ENCODE measurements at regions not wholly inside any gene's neighbourhood (a gene's known extent, or its start where the extent isn't known, plus 50 kb on each side); places are given as distances from the start of the nearest gene placed in this dataset.
"Not testable (repeated sequence)": the region's sequence is repeated elsewhere in the genome, so short reads cannot be mapped to it uniquely, and the experiment has no call there.

- FAIRE-seq: no peak
- no peak for DNase-seq (ENCODE audit: insufficient read length, low spot score)
These were observed 97.6 kb downstream of the RAMP3 start for GRCh38 chr7:45255187-45255586.

GRCh38 chr7:45256309-45256708 lies 98.7 kb downstream of the RAMP3 start:
- no peak for TF ChIP-seq POLR2A (IDR thresholded peaks at IDR 0.05; ENCODE audit: low read depth, low read length)
- no peak for FAIRE-seq
- DNase-seq (ENCODE audit: insufficient read length, low spot score): no peak

More at GRCh38 chr7:45255187-45255586, 97.6 kb downstream of the RAMP3 start:
- no peak for TF ChIP-seq POLR2A (IDR thresholded peaks at IDR 0.05; ENCODE audit: low read depth, low read length)

- TF ChIP-seq POLR2A (IDR thresholded peaks at IDR 0.05; ENCODE audit: low read depth, low read length): no peak
- FAIRE-seq (no peak), DNase-seq (ENCODE audit: insufficient read length, low spot score) (no peak)
These were observed 99.2 kb downstream of the RAMP3 start for GRCh38 chr7:45256775-45257174.

DNA sequence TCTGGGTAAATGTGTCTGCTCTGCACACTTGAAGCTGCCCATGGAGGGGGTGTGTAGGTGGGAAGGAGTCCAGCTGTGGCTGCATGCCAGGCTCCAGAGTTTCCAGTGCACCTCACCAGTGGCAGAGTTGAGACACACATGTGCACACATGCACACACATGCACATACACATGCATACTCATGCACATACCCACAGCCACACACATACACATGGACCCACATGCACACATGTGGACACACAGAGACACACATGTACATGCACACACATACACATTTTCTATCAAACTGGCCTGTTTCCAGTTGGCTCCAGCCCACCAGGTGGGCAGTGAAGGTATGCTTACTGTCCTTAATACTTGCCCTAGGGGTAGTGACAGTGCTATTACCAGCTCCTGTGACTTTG lies 99.7 kb downstream of the RAMP3 start:
- FAIRE-seq (no peak), DNase-seq (ENCODE audit: insufficient read length, low spot score) (no peak)
- no peak for TF ChIP-seq POLR2A (IDR thresholded peaks at IDR 0.05; ENCODE audit: low read depth, low read length)

GRCh38 chr7:45258533-45259226 lies 101.1 kb downstream of the RAMP3 start:
- no peak for FAIRE-seq
- no peak for TF ChIP-seq POLR2A (IDR thresholded peaks at IDR 0.05; ENCODE audit: low read depth, low read length)

DNA sequence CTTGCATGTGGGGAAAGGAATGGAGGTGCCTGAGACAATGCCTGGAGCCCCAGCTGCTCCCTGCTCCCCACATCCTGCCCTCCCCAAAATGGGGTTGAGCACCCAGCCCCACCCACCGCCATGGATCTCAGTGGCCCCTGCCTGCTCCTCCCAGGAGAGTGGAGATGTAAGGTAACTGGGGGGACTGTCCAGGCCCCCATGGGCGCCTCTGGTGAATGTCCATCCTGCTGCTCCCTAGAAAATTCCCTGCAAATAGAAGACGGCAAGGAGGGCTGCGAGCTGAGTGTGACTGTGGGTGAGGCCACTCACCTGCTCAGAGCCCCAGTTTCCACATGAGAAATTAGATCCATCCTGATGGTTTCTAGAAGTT lies 101.6 kb downstream of the RAMP3 start:
- no peak for DNase-seq (ENCODE audit: insufficient read length, low spot score)
- no peak for FAIRE-seq
- no peak for TF ChIP-seq POLR2A (IDR thresholded peaks at IDR 0.05; ENCODE audit: low read depth, low read length)

More at GRCh38 chr7:45258533-45259226, 101.1 kb downstream of the RAMP3 start:
- no peak for DNase-seq (ENCODE audit: insufficient read length, low spot score)

- no peak for FAIRE-seq
- TF ChIP-seq POLR2A (IDR thresholded peaks at IDR 0.05; ENCODE audit: low read depth, low read length): no peak
- DNase-seq (ENCODE audit: insufficient read length, low spot score): peak; percentile 70
These were observed 102.5 kb downstream of the RAMP3 start for GRCh38 chr7:45259966-45260646.

- DNase-seq (ENCODE audit: insufficient read length, low spot score): no peak
- FAIRE-seq: no peak
- TF ChIP-seq POLR2A (IDR thresholded peaks at IDR 0.05; ENCODE audit: low read depth, low read length): no peak
These were observed 109.7 kb downstream of the RAMP3 start for GRCh38 chr7:45267262-45267661.

DNA sequence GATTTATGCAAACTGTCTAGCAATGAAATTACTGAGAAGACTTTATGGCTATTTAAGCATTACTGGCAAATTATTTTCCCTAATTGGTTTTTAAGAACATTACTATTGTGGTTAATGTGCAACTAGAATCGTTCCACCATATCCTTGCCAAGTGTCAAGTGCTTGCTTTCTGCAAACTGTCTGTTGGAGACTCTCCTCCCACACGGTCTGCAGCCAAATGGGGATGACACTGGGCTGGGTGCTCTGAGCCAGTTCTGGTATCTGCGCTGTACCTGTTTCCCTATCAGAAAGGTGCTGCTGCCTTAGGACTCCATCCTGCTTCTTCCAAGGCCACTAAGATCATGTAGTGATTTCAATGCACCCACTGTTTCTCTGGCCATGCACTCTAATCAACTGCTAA lies 110.4 kb downstream of the RAMP3 start:
- no peak for TF ChIP-seq POLR2A (IDR thresholded peaks at IDR 0.05; ENCODE audit: low read depth, low read length)
- DNase-seq (ENCODE audit: insufficient read length, low spot score) (no peak), FAIRE-seq (no peak)

DNA sequence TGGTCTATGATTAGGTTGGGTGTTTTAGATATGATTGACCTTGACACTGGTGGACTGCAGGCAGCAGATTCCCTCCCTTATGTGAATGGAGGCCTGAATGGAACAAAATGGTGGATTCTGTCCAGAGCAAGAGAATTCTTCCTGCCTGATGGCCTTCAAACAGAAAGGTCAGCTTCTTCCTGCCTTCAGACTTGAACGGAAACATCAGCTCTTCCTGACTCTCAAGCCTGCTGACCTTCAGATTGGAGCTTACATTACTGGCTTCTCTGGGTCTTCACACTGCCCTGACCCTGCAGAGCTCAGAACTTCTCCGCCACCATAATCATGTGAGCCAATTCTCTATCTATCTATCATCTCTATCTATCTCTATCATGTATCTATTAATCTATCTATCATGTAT lies 111.6 kb downstream of the RAMP3 start:
- DNase-seq (ENCODE audit: insufficient read length, low spot score) (no peak), FAIRE-seq (no peak)
- TF ChIP-seq POLR2A (IDR thresholded peaks at IDR 0.05; ENCODE audit: low read depth, low read length): no peak

GRCh38 chr7:45278763-45279398 lies 121.3 kb downstream of the RAMP3 start:
- TF ChIP-seq POLR2A (IDR thresholded peaks at IDR 0.05; ENCODE audit: low read depth, low read length): no peak
- no peak for DNase-seq (ENCODE audit: insufficient read length, low spot score)
- no peak for FAIRE-seq

GRCh38 chr7:45289611-45290010 lies 132.0 kb downstream of the RAMP3 start:
- FAIRE-seq; DNase-seq (ENCODE audit: insufficient read length, low spot score): not testable (repeated sequence)

DNA sequence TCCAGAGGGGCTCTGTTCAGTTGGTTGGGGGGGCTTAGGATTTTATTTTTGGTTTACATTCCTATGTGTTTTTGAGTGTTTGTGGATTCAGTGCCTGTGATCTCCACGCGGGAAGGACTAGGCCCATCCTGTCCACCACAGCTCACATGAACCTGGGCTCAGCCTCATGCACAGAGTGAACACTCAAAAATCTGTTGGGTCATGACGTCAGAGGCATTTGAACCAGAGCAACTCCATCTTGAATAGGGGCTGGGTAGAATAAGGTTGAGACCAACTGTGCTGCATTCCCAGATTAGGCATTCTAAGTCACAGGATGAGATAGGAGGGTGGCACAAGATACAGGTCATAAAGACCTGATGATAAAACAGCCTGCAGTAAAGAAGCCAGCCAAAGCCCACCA lies 133.3 kb downstream of the RAMP3 start:
- no peak for DNase-seq (ENCODE audit: insufficient read length, low spot score)
- TF ChIP-seq POLR2A (IDR thresholded peaks at IDR 0.05; ENCODE audit: low read depth, low read length): no peak
- no peak for FAIRE-seq

GRCh38 chr7:45292481-45292880 lies 134.9 kb downstream of the RAMP3 start:
- no peak for TF ChIP-seq POLR2A (IDR thresholded peaks at IDR 0.05; ENCODE audit: low read depth, low read length)
- FAIRE-seq (no peak), DNase-seq (ENCODE audit: insufficient read length, low spot score) (no peak)

Measured in H54 (cell line).